ENCODE measurements at regions not wholly inside any gene's neighbourhood (a gene's known extent, or its start where the extent isn't known, plus 50 kb on each side); places are given as distances from the start of the nearest gene placed in this dataset.

DNA sequence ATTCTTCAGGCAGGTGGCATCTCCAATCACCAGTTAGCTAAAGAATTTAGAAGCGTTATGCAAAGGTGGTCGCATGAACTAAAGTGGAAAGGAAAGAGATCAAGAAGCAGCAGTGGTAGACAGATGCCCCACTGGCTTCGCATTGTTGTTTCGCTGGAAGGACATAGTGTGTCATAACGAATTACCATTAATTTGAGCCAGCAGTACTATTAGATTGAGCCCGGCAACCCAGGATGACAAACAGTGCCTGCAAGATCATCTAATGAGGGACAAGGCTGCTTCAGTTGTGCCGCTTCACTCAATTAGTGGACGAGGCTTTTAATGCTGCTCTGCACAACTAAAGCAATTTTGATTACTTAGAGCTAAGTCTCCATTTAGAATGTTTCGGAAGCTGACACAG, 274.5 kb upstream of the SOX5 start:
- Histone ChIP-seq H3K27ac (no peak overlapping the region), H3K4me3 (ENCODE audit: low read depth, low read length) (no peak overlapping the region), H3K79me2 (no peaks in the 10 kb centered on the region), H3K4me2 (ENCODE audit: low read length) (no peak overlapping the region), H3K27me3 (ENCODE audit: control insufficient read depth, insufficient read depth, low read length) (no peaks in the 10 kb centered on the region), H3K36me3 (ENCODE audit: control insufficient read depth, insufficient read depth, low read length) (no peaks in the 10 kb centered on the region), H3K9ac (no peak overlapping the region), H3K9me3 (ENCODE audit: control insufficient read depth, low read length) (no peaks in the 10 kb centered on the region), H3K4me1 (no peaks in the 10 kb centered on the region), H2AFZ (no peak overlapping the region)
- TF ChIP-seq, protein P1, sequence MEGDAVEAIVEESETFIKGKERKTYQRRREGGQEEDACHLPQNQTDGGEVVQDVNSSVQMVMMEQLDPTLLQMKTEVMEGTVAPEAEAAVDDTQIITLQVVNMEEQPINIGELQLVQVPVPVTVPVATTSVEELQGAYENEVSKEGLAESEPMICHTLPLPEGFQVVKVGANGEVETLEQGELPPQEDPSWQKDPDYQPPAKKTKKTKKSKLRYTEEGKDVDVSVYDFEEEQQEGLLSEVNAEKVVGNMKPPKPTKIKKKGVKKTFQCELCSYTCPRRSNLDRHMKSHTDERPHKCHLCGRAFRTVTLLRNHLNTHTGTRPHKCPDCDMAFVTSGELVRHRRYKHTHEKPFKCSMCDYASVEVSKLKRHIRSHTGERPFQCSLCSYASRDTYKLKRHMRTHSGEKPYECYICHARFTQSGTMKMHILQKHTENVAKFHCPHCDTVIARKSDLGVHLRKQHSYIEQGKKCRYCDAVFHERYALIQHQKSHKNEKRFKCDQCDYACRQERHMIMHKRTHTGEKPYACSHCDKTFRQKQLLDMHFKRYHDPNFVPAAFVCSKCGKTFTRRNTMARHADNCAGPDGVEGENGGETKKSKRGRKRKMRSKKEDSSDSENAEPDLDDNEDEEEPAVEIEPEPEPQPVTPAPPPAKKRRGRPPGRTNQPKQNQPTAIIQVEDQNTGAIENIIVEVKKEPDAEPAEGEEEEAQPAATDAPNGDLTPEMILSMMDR (IDR thresholded peaks at IDR 0.05), result no peak

DNA sequence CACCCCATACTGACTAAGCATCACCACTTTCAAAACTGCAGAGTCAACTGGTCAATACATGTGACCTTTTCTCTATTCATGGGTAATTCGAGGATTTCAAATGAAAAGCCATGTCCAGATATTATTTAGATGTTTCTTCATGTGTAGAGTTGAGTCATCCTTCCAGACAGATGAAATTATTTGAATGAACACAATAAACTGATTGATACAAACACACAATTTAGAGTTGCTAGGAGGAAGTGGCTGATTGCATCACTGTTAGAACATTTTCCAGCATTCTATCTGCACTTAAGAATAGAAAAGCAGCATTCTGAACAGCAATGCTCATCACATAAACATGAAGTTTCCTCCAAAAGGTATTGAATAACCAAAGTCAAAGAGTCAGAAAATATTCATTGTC, 273.5 kb upstream of the SOX5 start:
- Histone ChIP-seq H3K36me3 (ENCODE audit: control insufficient read depth, insufficient read depth, low read length) (no peaks in the 10 kb centered on the region), H3K79me2 (no peaks in the 10 kb centered on the region), H3K4me2 (ENCODE audit: low read length) (no peak overlapping the region), H3K9me3 (ENCODE audit: control insufficient read depth, low read length) (no peaks in the 10 kb centered on the region), H3K4me3 (ENCODE audit: low read depth, low read length) (no peak overlapping the region), H3K27ac (no peak overlapping the region), H3K27me3 (ENCODE audit: control insufficient read depth, insufficient read depth, low read length) (no peaks in the 10 kb centered on the region), H3K9ac (no peak overlapping the region), H2AFZ (no peak overlapping the region), H3K4me1 (no peaks in the 10 kb centered on the region)
- TF ChIP-seq, protein P1 (IDR thresholded peaks at IDR 0.05), result no peak

DNA sequence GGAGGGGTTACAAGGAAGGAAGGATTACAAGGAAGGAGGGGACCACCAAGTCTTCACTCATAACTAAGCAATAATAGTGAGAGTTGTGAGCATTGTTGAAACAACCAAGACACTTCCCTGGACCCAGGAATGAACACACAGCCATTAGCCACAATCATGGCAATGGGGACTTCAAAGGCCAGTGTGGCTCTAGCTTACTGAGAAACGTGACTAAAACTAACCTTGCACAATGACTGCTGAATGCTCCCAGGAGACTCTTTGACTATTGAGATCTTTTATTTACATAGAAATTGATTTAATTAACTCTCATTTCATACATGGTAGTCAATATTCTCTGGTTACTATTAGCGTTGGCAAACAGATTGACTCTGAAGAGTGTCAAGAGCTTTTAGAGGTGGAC, 263.0 kb upstream of the SOX5 start:
- no peak overlapping the region for H2AFZ ChIP-seq
- H3K4me3 ChIP-seq (ENCODE audit: low read depth, low read length), result no peak overlapping the region
- H3K9me3 ChIP-seq (ENCODE audit: control insufficient read depth, low read length), result no peaks in the 10 kb centered on the region
- H3K4me2 ChIP-seq (ENCODE audit: low read length), result no peak overlapping the region
- H3K27me3 ChIP-seq (ENCODE audit: control insufficient read depth, insufficient read depth, low read length), result no peaks in the 10 kb centered on the region
- TF ChIP-seq, protein P1 (IDR thresholded peaks at IDR 0.05), result no peak
- no peaks in the 10 kb centered on the region for H3K36me3 ChIP-seq (ENCODE audit: control insufficient read depth, insufficient read depth, low read length)
- H3K27ac ChIP-seq, result no peak overlapping the region
- H3K79me2 ChIP-seq, result no peaks in the 10 kb centered on the region
- H3K9ac ChIP-seq, result no peak overlapping the region
- H3K4me1 ChIP-seq, result no peaks in the 10 kb centered on the region

DNA sequence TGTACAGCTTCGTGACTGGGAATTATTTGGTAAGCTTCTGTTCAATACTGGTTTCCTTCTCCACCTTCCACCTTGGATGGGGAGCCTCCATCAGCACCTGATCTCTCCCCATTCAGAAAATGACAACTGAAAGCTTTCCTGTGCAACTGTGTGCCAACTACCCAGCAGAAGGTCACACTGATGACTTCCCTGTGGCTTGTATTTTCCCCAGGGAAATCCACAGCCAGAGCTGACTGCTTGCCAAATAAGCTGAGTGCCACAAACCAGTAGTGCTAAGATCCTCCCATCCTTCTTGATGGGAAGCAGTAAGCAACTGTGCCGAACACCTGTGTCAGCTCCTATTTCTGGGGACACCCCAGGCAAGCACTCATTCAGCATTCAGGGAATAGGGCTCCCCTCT, 257.2 kb upstream of the SOX5 start:
- no peaks in the 10 kb centered on the region for H3K27me3 ChIP-seq (ENCODE audit: control insufficient read depth, insufficient read depth, low read length)
- H3K4me1 ChIP-seq, result no peaks in the 10 kb centered on the region
- H2AFZ ChIP-seq, result no peak overlapping the region
- no peak overlapping the region for H3K9ac ChIP-seq
- no peak overlapping the region for H3K4me3 ChIP-seq (ENCODE audit: low read depth, low read length)
- TF ChIP-seq, protein P1 (IDR thresholded peaks at IDR 0.05), result no peak
- no peaks in the 10 kb centered on the region for H3K9me3 ChIP-seq (ENCODE audit: control insufficient read depth, low read length)
- no peak overlapping the region for H3K4me2 ChIP-seq (ENCODE audit: low read length)
- H3K27ac ChIP-seq, result no peak overlapping the region
- no peaks in the 10 kb centered on the region for H3K36me3 ChIP-seq (ENCODE audit: control insufficient read depth, insufficient read depth, low read length)
- H3K79me2 ChIP-seq, result no peaks in the 10 kb centered on the region

DNA sequence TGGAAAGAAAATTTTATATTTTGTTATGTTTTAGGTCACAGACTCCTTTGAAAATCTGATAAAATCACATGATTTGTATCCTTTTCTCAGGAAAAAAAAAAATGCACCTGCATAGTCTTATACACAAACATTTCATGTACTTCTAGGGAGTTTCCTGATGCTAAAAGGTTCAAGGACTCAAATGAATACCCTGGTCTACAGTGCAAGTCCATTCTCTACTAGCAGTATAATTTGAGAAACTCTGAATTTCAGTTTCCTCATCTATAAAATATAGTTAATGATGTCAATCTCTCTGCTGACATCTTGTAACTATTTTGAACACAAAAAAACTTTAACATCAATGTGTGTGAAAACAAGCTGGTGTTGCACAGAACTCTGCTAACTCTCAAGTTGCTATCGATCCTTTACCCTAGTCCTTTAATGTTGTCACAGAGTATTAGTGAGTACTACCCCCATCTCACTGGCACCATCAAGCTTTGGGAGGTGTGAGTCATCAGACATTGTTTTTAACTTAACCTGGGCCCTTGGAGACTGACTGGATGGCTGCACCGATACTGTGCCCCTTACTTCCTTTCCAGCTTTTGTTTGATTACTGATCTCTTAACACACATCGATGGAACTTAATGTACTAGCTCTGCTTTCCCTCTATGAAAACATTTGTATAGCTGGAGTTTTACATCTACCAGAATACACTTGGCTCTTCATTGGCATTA, 251.9 kb upstream of the SOX5 start:
- Histone ChIP-seq H3K9me3 (ENCODE audit: control insufficient read depth, low read length) (no peaks in the 10 kb centered on the region), H3K36me3 (ENCODE audit: control insufficient read depth, insufficient read depth, low read length) (no peaks in the 10 kb centered on the region), H3K27me3 (ENCODE audit: control insufficient read depth, insufficient read depth, low read length) (no peaks in the 10 kb centered on the region), H3K4me2 (ENCODE audit: low read length) (no peak overlapping the region), H3K9ac (no peak overlapping the region), H3K27ac (no peak overlapping the region), H2AFZ (no peak overlapping the region), H3K4me1 (no peaks in the 10 kb centered on the region), H3K79me2 (no peaks in the 10 kb centered on the region), H3K4me3 (ENCODE audit: low read depth, low read length) (no peak overlapping the region)
- TF ChIP-seq, protein P1 (IDR thresholded peaks at IDR 0.05), result no peak
